SKM-1 treated with dmso at 0.1 percent for 144 hours (cell line): ENCODE measurements at regions not wholly inside any gene's neighbourhood (a gene's known extent, or its start where the extent isn't known, plus 50 kb on each side); places are given as distances from the start of the nearest gene placed in this dataset.
"Not testable (repeated sequence)": the region's sequence is repeated elsewhere in the genome, so short reads cannot be mapped to it uniquely, and the experiment has no call there.

Experiments
- DNase-seq: peaks from one replicate; lab custom pipeline; 2025; ENCODE audit not compliant: unreplicated experiment; lab: John Stamatoyannopoulos, UW

DNA sequence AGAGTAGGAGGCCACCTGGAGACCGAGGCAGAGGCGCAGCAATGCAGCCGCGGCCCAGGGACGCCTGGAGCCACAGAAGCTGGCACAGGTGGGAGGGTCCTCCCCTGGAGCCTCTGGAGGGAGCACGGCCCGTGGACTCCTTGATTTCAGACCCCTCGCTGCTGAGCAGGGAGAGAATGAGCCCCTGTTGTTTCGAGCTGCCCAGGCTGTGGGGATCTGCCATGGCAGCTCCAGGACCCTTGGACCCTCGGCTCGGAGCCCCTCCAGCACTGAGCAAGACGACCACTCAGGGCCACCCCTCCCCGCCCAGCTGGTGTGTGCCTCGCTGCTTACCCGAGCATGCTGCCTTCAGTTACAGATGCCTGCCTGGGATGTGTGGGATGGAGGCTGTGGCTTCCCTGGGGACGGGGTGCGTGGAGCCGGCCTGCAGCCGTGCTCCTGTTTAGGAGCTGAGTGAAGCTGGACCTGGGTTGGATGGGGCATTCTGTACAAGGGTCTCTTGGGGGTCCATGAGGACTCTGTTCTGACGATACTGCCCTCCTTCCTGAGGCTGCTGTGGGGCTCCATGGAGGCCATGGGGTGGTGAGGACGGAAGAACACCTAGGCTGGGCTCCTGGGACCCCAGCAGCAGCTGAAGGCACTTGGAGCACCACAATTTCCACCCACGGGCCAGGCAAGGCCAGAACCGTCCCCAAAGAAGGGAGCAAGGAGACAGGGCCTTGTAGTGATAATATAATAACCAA is 115.1 kb upstream of the LPCAT1 start:
- DNase-seq: no peak

DNA sequence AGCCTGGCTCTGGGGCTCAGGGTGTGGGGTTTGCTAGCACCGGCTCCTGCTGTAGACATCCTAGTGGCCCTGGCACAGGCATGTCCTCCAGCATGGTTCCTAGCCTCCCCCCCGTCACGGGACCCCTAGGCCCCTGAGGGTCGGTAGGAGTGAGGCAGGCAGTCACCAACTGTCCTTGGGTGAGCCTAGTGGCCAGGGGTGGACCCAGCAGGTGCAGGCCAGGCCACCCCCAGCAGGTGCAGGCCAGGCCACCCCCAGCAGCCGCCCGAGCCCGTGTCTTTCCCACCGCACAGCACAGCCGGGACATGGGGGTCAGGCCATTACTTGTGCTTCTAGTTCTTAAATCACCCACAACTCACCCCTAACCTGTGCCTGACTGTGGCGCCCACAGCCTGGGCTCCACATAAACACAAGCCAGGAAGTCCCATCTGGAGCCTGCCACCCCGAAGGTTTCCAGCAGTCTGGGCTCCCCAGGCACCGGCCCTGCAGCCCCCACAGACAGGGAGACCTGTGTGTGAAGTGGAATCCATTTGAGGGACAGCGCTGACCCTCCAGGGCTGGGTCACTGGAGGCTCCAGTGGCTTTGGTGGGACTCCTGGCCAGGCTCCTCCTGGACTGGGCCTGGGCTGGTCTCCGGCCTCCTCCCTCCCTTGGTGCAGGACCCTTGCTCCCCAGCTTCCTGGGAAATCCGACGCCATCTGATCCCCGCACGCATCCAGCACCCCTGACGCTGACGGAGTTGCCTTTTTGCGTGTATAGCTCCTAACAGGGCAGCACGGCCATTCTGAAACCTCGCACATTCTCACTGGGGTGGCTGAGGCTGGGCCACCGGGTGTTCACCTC is 114.1 kb upstream of the LPCAT1 start:
- no peak for DNase-seq

- no peak for DNase-seq
Measured at GRCh38 chr5:1636981-1637638, 113.3 kb upstream of the LPCAT1 start.

GRCh38 chr5:1636208-1636770 is 112.5 kb upstream of the LPCAT1 start:
- DNase-seq: not testable (repeated sequence)

- DNase-seq: not testable (repeated sequence)
Measured at GRCh38 chr5:1635477-1635876, 111.7 kb upstream of the LPCAT1 start.

- no peak for DNase-seq
Measured at GRCh38 chr5:1634337-1634661, 110.5 kb upstream of the LPCAT1 start.

DNA sequence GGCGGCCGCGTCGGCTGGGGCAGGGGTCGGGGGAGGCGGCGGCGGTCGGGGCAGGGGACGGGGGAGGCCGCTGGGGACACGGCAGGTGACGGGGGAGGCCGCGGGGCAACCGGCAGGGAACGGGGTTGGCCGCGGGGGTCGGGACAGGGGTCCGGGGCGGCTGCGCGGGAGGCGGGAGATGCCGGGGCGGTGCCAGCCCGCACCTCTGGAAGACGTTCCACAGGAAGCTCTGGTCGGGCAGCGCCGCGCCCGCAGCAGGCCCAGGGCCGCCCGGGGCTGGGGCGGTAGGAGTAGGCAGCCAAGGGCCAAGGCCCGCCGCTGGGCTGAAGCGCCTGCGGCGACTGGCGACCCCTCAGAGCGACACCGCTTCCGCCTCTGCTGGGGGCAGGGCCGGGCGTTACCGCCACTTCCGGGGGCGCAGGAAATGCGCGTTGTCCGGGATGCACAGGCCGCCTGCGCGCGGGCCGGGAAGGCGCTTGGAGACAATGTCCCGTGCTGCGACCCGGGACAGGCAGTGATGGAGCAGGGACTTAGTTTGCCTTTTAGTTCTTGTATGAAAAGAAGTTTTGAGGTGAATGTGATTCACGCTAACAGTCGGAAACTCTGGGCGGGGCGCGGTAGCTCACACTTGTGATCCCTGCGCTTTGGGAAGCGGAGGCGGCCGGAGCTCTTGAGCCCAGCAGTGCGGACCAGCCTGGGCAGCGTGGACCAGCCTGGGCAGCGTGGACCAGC is 110.0 kb upstream of the LPCAT1 start:
- no peak for DNase-seq

DNA sequence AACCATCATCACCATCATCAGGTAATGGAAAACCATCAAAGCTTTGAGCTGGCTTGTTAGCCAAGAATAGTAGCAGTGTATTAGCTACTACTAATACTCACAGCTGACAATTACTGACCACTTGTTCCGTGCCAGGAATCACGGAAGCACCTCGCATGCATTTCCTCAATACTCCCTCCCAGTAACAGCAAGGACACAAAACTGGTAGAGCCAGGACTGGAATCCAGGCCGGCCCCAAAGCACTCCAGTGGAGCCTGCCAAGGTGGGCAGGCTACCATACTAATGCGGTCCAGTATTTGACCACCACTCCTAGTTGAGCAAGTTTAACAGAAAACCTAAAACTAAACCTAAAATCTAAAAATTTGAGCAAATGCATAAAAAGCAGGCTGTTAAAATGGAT is 107.2 kb upstream of the LPCAT1 start:
- not testable (repeated sequence) for DNase-seq

DNA sequence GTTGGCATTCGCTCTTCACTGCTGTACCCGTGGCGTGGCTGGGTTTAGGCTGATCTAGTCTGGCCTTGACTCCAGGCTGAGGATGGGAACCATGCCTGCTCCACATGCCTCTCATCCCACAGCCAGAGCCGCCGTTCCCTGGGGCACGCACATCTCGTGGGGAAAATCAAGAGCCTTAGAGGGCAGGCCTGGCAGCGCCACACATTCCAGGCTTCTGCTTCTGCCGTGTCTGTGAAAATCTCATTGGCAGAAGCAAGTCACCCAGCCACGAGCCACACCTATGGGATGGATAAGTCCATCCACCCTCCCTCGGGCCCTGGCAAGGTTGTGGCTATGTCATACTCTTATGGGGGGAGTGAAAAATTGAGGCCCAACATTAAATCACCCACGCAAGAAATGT is 102.6 kb upstream of the LPCAT1 start:
- not testable (repeated sequence) for DNase-seq

DNA sequence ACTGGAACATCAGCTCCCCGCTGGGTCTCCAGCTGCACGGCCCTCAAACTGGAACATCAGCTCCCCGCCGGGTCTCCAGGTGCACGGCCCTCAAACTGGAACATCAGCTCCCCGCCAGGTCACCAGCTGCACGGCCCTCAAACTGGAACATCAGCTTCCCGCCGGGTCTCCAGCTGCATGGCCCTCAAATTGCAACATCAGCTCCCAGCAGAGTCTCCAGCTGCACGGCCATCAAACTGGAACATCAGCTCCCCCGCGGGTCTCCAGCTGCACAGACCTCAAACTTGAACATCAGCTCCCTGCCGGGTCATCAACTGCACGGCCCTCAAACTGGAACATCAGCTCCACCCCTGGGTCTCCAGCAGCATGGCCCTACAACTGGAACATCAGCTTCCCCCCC is 95.8 kb upstream of the LPCAT1 start:
- DNase-seq: not testable (repeated sequence)

DNA sequence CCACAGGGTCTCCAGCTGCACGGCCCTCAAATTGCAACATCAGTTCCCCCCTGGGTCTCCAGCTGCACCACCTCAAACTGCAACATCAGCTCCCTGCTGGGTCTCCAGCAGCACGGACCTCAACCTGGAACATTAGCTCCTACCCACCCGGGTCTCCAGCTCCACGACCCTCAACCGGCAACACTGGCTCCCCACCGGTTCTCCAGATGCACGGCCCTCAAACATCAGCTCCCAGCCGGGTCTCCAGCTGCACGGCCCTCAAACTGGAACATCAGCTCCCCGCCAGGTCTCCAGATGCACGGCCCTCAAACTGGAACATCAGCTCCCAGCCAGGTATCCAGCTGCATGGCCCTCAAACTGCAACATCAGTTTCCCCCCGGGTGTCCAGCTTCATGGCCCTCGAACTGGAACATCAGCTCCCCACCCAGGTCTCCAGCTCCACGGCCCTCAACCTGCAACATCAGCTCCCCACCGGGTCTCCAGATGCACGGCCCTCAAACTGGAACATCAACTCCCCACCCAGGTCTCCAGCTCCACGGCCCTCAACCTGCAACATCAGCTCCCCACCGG is 94.6 kb upstream of the LPCAT1 start:
- not testable (repeated sequence) for DNase-seq

DNA sequence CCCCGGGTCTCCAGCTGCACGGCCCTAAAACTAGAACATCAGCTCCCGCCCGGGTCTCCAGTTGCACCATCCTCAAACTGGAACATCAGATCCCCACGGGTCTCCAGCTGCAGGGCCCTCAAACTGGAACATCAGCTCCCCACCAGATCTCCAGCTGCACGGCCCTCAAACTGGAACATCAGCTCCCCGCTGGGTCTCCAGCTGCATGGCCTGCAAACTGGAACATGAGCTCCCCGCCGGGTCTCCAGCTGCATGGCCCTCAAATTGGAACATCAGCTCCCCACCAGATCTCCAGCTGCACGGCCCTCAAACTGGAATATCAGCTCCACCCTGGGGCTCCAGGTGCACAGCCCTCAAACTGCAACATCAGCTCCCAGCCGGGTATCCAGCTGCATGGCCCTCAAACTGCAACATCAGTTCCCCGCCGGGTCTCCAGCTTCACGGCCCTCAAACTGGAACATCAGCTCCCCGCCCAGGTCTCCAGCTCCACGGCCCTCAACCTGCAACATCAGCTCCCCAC is 93.5 kb upstream of the LPCAT1 start:
- not testable (repeated sequence) for DNase-seq

DNA sequence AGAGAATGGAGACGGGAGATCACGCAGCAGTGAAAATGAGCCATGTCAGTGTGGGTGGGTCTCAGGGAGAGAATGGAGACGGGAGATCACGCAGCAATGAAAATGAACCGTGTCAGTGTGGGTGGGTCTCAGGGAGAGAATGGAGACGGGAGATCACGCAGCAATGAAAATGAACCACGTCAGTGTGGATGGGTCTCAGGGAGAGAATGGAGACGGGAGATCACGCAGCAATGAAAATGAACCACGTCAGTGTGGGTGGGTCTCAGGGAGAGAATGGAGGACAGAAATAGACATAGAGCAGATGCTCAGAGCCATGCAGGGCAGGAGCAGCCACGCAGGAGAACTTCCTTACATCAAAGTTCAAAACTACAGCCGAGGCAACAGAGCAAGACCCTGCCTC is 89.8 kb upstream of the LPCAT1 start:
- DNase-seq: not testable (repeated sequence)

GRCh38 chr5:1610526-1610925 is 86.8 kb upstream of the LPCAT1 start:
- DNase-seq: not testable (repeated sequence)

- DNase-seq: not testable (repeated sequence)
Measured at GRCh38 chr5:1609111-1609510, 85.4 kb upstream of the LPCAT1 start.

GRCh38 chr5:1608336-1608735 is 84.6 kb upstream of the LPCAT1 start:
- not testable (repeated sequence) for DNase-seq

DNA sequence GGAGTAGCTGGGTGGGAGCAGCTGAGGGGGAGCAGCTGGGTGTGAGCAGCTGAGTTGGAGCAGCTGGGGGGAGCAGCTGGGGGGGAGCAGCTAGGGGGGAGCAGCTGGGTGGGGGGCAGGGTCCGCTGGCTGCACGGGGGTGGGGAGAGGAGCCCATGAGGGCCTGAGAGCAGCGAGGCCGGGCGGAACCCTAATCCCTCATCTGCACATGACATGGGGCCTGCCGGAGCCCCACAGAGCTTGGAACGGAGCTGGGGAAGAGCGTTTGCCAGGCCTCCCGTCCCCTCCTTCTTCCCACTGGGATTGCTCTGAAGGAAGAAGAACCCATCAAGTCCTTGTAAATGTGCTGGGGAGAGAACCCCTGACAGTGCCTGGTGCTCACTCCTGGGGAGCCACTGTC is 83.2 kb upstream of the LPCAT1 start:
- not testable (repeated sequence) for DNase-seq

GRCh38 chr5:1603916-1604315 is 80.2 kb upstream of the LPCAT1 start:
- not testable (repeated sequence) for DNase-seq

GRCh38 chr5:1601565-1601964 is 77.8 kb upstream of the LPCAT1 start:
- not testable (repeated sequence) for DNase-seq
